Gastrocnemius medialis (tissue), 4 donors: ENCODE measurements at regions not wholly inside any gene's neighbourhood (a gene's known extent, or its start where the extent isn't known, plus 50 kb on each side); places are given as distances from the start of the nearest gene placed in this dataset.

ENCODE experiments used
- CTCF ChIP-seq, 5 experiments: fragments of 450-650 bp in 3 of 5; fragments of 200-600 bp in 2 of 5; sonication (generic) in 2 of 5; IDR thresholded peaks in 4 of 5; conservative IDR thresholded peaks in 1 of 5; 1 replicate in 4 of 5; 2 replicates in 1 of 5; pipeline ENCODE4 v1.5.1; 2016 to 2019; ENCODE audit warnings: antibody characterized with exemption in 5 of 5, mild to moderate bottlenecking in 3 of 5, moderate library complexity in 3 of 5
- POLR2A ChIP-seq, 2 donors: fragments of 450-650 bp; IDR thresholded peaks; one replicate each; pipeline ENCODE4 v1.6.1; 2017; ENCODE audit warnings: antibody characterized with exemption in 2 of 2, mild to moderate bottlenecking in 2 of 2, moderate library complexity in 2 of 2

- TF ChIP-seq CTCF (IDR thresholded peaks at IDR 0.05 in 4 of 5, conservative IDR thresholded peaks at IDR 0.05 in 1 of 5) (no peak), POLR2A (IDR thresholded peaks at IDR 0.05) (no peak)
Observed at GRCh38 chr3:124147946-124148345, 156.0 kb upstream of the ROPN1 start.
